ENCODE measurements at regions not wholly inside any gene's neighbourhood (a gene's known extent, or its start where the extent isn't known, plus 50 kb on each side); places are given as distances from the start of the nearest gene placed in this dataset.

DNA sequence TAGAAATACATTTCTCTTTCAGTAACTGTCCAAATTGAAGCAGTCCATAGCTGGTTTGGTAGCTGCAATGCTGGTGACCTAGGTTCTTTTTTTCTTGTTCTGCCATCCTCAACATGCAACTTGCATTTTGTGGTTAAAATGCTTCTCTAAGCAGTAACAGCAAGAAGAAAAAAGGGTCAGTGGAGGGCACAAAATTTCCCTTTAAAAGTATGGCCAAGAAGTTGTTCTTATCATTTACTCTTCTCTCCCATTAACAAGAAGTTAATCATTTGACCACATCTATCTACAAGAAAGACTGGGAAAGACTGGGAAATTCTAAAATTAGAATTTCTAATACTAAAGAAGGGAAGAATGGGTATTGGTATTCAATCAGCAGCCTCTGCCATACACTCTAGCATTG lies 569.9 kb downstream of the CPS1 start:
- no peak overlapping the region for H2AFZ ChIP-seq (ENCODE audit: low read length)
- H3K14ac ChIP-seq (ENCODE audit: insufficient read length): no peak overlapping the region
- no peaks in the 10 kb centered on the region for H3K4me1 ChIP-seq (replicated peaks in 1 of 4; ENCODE audit: control insufficient read depth in 3 of 4, insufficient read depth in 4 of 4, low read length in 3 of 4)
- H3K79me2 ChIP-seq (ENCODE audit: control insufficient read depth in 1 of 2, insufficient read depth in 2 of 2, low read length in 2 of 2): no peaks in the 10 kb centered on the region
- H2BK20ac ChIP-seq (ENCODE audit: low read length): no peak overlapping the region
- H3K4me3 ChIP-seq (ENCODE audit: extremely low read depth in 1 of 4, insufficient read depth in 2 of 4, low read depth in 3 of 4, low read length in 4 of 4): no peak overlapping the region
- no peaks in the 10 kb centered on the region for H3K27me3 ChIP-seq (replicated peaks in 1 of 4; ENCODE audit: control insufficient read depth in 3 of 4, extremely low read depth in 1 of 4, insufficient read depth in 3 of 4, low read length in 3 of 4)
- H3K4ac ChIP-seq (replicated peaks; ENCODE audit: insufficient read length, low read depth, low read length): no peak overlapping the region
- no peak overlapping the region for H2BK12ac ChIP-seq (ENCODE audit: low read depth, low read length)
- no peak overlapping the region for H3K27ac ChIP-seq (ENCODE audit: low read depth, low read length)
- no peaks in the 10 kb centered on the region; the same call in 1 of the 2 replicates for H3K23me2 ChIP-seq (ENCODE audit: low read depth, low read length)
- no peaks in the 10 kb centered on the region for H4K20me1 ChIP-seq (replicated peaks in 1 of 2; ENCODE audit: control insufficient read depth in 1 of 2, insufficient read depth in 2 of 2, low read length in 2 of 2)
- H3K18ac ChIP-seq (ENCODE audit: extremely low read depth, low read length): no peak overlapping the region
- no peaks in the 10 kb centered on the region for H3K9me3 ChIP-seq (ENCODE audit: insufficient read depth in 2 of 2, low read depth in 1 of 2, low read length in 1 of 2)
- ChIA-PET CTCF (ENCODE audit: partially characterized antibody) (interaction anchor here (0.6 to 1.6 kb wide), 2 partner anchors 29 to 844 kb away, joined by 4 read pairs; no protein-coding TSS in a partner anchor), POLR2A (ENCODE audit: partially characterized antibody) (no interaction called here)
- H4K8ac ChIP-seq (ENCODE audit: extremely low read depth, insufficient read depth, low read length): no peak overlapping the region
- no peak for DNase-seq (ENCODE audit: low read depth in 1 of 2, low spot score in 2 of 2)
- TF ChIP-seq ASH2L (IDR thresholded peaks at IDR 0.05; ENCODE audit: low read length): no peak
- TF ChIP-seq KDM5A (IDR thresholded peaks at IDR 0.05; ENCODE audit: low read length): no peak
- no peak for TF ChIP-seq CEBPB (IDR thresholded peaks at IDR 0.05; ENCODE audit: low read depth, low read length)
- TF ChIP-seq HDAC6 (IDR thresholded peaks at IDR 0.05; ENCODE audit: low read depth, low read length): no peak
- TF ChIP-seq SIN3A (conservative IDR thresholded peaks at IDR 0.05 in 1 of 2, IDR thresholded peaks at IDR 0.05 in 1 of 2; ENCODE audit: low read depth in 1 of 2, low read length in 2 of 2): no peak
- TF ChIP-seq TCF12 (IDR thresholded peaks at IDR 0.05; ENCODE audit: low read depth, low read length): no peak
- TF ChIP-seq JUND (IDR thresholded peaks at IDR 0.05; ENCODE audit: low read length): no peak
- no peak for TF ChIP-seq KDM4A (IDR thresholded peaks at IDR 0.05; ENCODE audit: low read depth, low read length, severe bottlenecking)
- TF ChIP-seq, protein P1, sequence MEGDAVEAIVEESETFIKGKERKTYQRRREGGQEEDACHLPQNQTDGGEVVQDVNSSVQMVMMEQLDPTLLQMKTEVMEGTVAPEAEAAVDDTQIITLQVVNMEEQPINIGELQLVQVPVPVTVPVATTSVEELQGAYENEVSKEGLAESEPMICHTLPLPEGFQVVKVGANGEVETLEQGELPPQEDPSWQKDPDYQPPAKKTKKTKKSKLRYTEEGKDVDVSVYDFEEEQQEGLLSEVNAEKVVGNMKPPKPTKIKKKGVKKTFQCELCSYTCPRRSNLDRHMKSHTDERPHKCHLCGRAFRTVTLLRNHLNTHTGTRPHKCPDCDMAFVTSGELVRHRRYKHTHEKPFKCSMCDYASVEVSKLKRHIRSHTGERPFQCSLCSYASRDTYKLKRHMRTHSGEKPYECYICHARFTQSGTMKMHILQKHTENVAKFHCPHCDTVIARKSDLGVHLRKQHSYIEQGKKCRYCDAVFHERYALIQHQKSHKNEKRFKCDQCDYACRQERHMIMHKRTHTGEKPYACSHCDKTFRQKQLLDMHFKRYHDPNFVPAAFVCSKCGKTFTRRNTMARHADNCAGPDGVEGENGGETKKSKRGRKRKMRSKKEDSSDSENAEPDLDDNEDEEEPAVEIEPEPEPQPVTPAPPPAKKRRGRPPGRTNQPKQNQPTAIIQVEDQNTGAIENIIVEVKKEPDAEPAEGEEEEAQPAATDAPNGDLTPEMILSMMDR (IDR thresholded peaks at IDR 0.05; ENCODE audit: control extremely low read depth in 1 of 3, insufficient read depth in 1 of 3, low read depth in 1 of 3, low read length in 3 of 3): no peak
- H3K79me1 ChIP-seq (ENCODE audit: low read depth, low read length): no peaks in the 10 kb centered on the region
- no peak overlapping the region for H2BK5ac ChIP-seq (ENCODE audit: low read depth, low read length)
- no peak for FAIRE-seq
- no peak overlapping the region for H3K9ac ChIP-seq (replicated peaks in 1 of 4; ENCODE audit: extremely low read depth in 1 of 4, low read depth in 3 of 4, low read length in 3 of 4)
- no peak overlapping the region for H3K56ac ChIP-seq (replicated peaks; ENCODE audit: insufficient read length, low read depth, low read length)
- no peak overlapping the region for H2BK120ac ChIP-seq (replicated peaks; ENCODE audit: low read depth, low read length)
- H3K36me3 ChIP-seq (ENCODE audit: control insufficient read depth in 2 of 4, insufficient read depth in 4 of 4, low read length in 3 of 4): no peaks in the 10 kb centered on the region
- no peak overlapping the region for H2AK5ac ChIP-seq (ENCODE audit: low read depth, low read length)
- no peak overlapping the region for H3K23ac ChIP-seq (ENCODE audit: insufficient read length)
- no peak overlapping the region for H2BK15ac ChIP-seq (ENCODE audit: low read length)
- no peak overlapping the region for H3K4me2 ChIP-seq (ENCODE audit: insufficient read depth in 1 of 2, low read depth in 2 of 2, low read length in 2 of 2)
- H4K91ac ChIP-seq (replicated peaks; ENCODE audit: insufficient read length, low read length): no peak overlapping the region
- no peak overlapping the region for H4K5ac ChIP-seq (ENCODE audit: insufficient read length, low read depth, low read length)
